Gastroesophageal sphincter (tissue), 3 donors: ENCODE measurements at regions not wholly inside any gene's neighbourhood (a gene's known extent, or its start where the extent isn't known, plus 50 kb on each side); places are given as distances from the start of the nearest gene placed in this dataset.

Experiments
- POLR2A ChIP-seq, 2 donors: fragments of 450-650 bp; IDR thresholded peaks; one replicate each; pipeline ENCODE4 v1.6.1; 2017; ENCODE audit warnings: antibody characterized with exemption in 2 of 2, mild to moderate bottlenecking in 2 of 2, moderate library complexity in 1 of 2
- POLR2AphosphoS5 ChIP-seq: sonication (generic); formaldehyde crosslinking; IDR thresholded peaks from one replicate; pipeline ENCODE4 v1.6.1; 2017; ENCODE audit warnings: antibody characterized with exemption
- TF ChIP-seq, protein P1 (sequence below), 4 experiments: fragments of 200-600 bp in 2 of 4; fragments of 450-650 bp in 2 of 4; sonication (generic) in 1 of 4; IDR thresholded peaks; one replicate each; pipeline ENCODE4 v1.5.1; 2017 to 2019; ENCODE audit warnings: antibody characterized with exemption in 4 of 4, mild to moderate bottlenecking in 2 of 4, moderate library complexity in 2 of 4

- TF ChIP-seq POLR2A (IDR thresholded peaks at IDR 0.05) (no peak), POLR2AphosphoS5 (no peak)
- TF ChIP-seq, protein P1, sequence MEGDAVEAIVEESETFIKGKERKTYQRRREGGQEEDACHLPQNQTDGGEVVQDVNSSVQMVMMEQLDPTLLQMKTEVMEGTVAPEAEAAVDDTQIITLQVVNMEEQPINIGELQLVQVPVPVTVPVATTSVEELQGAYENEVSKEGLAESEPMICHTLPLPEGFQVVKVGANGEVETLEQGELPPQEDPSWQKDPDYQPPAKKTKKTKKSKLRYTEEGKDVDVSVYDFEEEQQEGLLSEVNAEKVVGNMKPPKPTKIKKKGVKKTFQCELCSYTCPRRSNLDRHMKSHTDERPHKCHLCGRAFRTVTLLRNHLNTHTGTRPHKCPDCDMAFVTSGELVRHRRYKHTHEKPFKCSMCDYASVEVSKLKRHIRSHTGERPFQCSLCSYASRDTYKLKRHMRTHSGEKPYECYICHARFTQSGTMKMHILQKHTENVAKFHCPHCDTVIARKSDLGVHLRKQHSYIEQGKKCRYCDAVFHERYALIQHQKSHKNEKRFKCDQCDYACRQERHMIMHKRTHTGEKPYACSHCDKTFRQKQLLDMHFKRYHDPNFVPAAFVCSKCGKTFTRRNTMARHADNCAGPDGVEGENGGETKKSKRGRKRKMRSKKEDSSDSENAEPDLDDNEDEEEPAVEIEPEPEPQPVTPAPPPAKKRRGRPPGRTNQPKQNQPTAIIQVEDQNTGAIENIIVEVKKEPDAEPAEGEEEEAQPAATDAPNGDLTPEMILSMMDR (IDR thresholded peaks at IDR 0.05), result no peak
Measured at GRCh38 chr5:106874974-106875373, 795.8 kb downstream of the EFNA5 start.
